ENCODE measurements at regions not wholly inside any gene's neighbourhood (a gene's known extent, or its start where the extent isn't known, plus 50 kb on each side); places are given as distances from the start of the nearest gene placed in this dataset.

DNA sequence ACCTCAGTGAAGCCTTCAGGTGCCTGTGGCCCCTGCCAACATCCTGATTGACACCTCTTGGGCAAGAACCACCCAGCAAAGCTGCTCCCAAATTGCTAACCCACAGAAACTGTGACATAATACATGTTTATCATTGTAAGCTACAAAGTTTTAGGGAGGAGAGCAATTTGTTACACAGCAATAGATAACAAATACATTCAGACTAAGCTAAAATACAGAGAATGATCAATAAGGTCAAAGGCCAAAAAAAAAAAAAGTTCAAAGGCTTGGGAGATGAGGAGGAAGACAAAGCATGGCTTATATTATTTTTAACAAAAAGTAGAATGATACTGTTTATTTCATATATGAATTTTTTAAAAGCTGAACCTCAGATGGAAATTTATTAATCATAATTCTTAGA lies 105.9 kb downstream of the ID4 start:
- Histone ChIP-seq H3K9me2 (replicated peaks; ENCODE audit: low read depth, low read length) (no peaks in the 10 kb centered on the region), H3K4me2 (ENCODE audit: low read depth, low read length, poor library complexity, severe bottlenecking) (no peak overlapping the region), H3K4me3 (ENCODE audit: low read length, poor library complexity, severe bottlenecking) (no peak overlapping the region), H3K36me3 (ENCODE audit: insufficient read depth, low read length) (no peaks in the 10 kb centered on the region), H3K27me3 (ENCODE audit: insufficient read depth, low read length, poor library complexity, severe bottlenecking) (no peaks in the 10 kb centered on the region), H3K79me2 (ENCODE audit: insufficient read depth, low read length) (no peaks in the 10 kb centered on the region), H2AFZ (ENCODE audit: low read length) (no peak overlapping the region), H3K9ac (ENCODE audit: low read depth, low read length, poor library complexity, severe bottlenecking) (no peak overlapping the region), H3K4me1 (ENCODE audit: insufficient read depth, low read length, poor library complexity, severe bottlenecking) (no peaks in the 10 kb centered on the region), H4K20me1 (ENCODE audit: insufficient read depth, low read length, poor library complexity, severe bottlenecking) (no peaks in the 10 kb centered on the region), H3K9me3 (ENCODE audit: insufficient read depth, low read depth, low read length) (no peaks in the 10 kb centered on the region), H3F3A (ENCODE audit: low read depth) (no peaks in the 10 kb centered on the region)
- TF ChIP-seq EZH2phosphoT487 (IDR thresholded peaks at IDR 0.05; ENCODE audit: borderline replicate concordance) = no peak
- TF ChIP-seq, protein P1, sequence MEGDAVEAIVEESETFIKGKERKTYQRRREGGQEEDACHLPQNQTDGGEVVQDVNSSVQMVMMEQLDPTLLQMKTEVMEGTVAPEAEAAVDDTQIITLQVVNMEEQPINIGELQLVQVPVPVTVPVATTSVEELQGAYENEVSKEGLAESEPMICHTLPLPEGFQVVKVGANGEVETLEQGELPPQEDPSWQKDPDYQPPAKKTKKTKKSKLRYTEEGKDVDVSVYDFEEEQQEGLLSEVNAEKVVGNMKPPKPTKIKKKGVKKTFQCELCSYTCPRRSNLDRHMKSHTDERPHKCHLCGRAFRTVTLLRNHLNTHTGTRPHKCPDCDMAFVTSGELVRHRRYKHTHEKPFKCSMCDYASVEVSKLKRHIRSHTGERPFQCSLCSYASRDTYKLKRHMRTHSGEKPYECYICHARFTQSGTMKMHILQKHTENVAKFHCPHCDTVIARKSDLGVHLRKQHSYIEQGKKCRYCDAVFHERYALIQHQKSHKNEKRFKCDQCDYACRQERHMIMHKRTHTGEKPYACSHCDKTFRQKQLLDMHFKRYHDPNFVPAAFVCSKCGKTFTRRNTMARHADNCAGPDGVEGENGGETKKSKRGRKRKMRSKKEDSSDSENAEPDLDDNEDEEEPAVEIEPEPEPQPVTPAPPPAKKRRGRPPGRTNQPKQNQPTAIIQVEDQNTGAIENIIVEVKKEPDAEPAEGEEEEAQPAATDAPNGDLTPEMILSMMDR (conservative IDR thresholded peaks at IDR 0.05; ENCODE audit: low read length) = no peak

GRCh38 chr6:19945843-19946358 lies 108.7 kb downstream of the ID4 start:
- no peaks in the 10 kb centered on the region for H3K36me3 ChIP-seq (ENCODE audit: insufficient read depth, low read length)
- H2AFZ ChIP-seq (ENCODE audit: low read length) = no peak overlapping the region
- no peaks in the 10 kb centered on the region for H4K20me1 ChIP-seq (ENCODE audit: insufficient read depth, low read length, poor library complexity, severe bottlenecking)
- no peak for TF ChIP-seq EZH2phosphoT487 (IDR thresholded peaks at IDR 0.05; ENCODE audit: borderline replicate concordance)
- TF ChIP-seq, protein P1 (conservative IDR thresholded peaks at IDR 0.05; ENCODE audit: low read length) = no peak
- no peak overlapping the region for H3K4me2 ChIP-seq (ENCODE audit: low read depth, low read length, poor library complexity, severe bottlenecking)
- H3K79me2 ChIP-seq (ENCODE audit: insufficient read depth, low read length) = no peaks in the 10 kb centered on the region
- H3K4me3 ChIP-seq (ENCODE audit: low read length, poor library complexity, severe bottlenecking) = no peak overlapping the region
- no peaks in the 10 kb centered on the region for H3K9me3 ChIP-seq (ENCODE audit: insufficient read depth, low read depth, low read length)
- H3K27me3 ChIP-seq (ENCODE audit: insufficient read depth, low read length, poor library complexity, severe bottlenecking) = no peaks in the 10 kb centered on the region
- H3F3A ChIP-seq (ENCODE audit: low read depth) = no peaks in the 10 kb centered on the region
- no peak overlapping the region for H3K9ac ChIP-seq (ENCODE audit: low read depth, low read length, poor library complexity, severe bottlenecking)
- no peaks in the 10 kb centered on the region for H3K9me2 ChIP-seq (replicated peaks; ENCODE audit: low read depth, low read length)
- H3K4me1 ChIP-seq (ENCODE audit: insufficient read depth, low read length, poor library complexity, severe bottlenecking) = no peaks in the 10 kb centered on the region

GRCh38 chr6:19949155-19949554 lies 112.0 kb downstream of the ID4 start:
- H3K4me1 ChIP-seq (ENCODE audit: insufficient read depth, low read length, poor library complexity, severe bottlenecking) = no peaks in the 10 kb centered on the region
- no peak overlapping the region for H3K4me3 ChIP-seq (ENCODE audit: low read length, poor library complexity, severe bottlenecking)
- no peak for TF ChIP-seq EZH2phosphoT487 (IDR thresholded peaks at IDR 0.05; ENCODE audit: borderline replicate concordance)
- TF ChIP-seq, protein P1 (conservative IDR thresholded peaks at IDR 0.05; ENCODE audit: low read length) = no peak
- no peaks in the 10 kb centered on the region for H4K20me1 ChIP-seq (ENCODE audit: insufficient read depth, low read length, poor library complexity, severe bottlenecking)
- H3K9ac ChIP-seq (ENCODE audit: low read depth, low read length, poor library complexity, severe bottlenecking) = no peak overlapping the region
- H2AFZ ChIP-seq (ENCODE audit: low read length) = no peak overlapping the region
- H3K9me3 ChIP-seq (ENCODE audit: insufficient read depth, low read depth, low read length) = no peaks in the 10 kb centered on the region
- H3K27me3 ChIP-seq (ENCODE audit: insufficient read depth, low read length, poor library complexity, severe bottlenecking) = no peaks in the 10 kb centered on the region
- no peaks in the 10 kb centered on the region for H3K9me2 ChIP-seq (replicated peaks; ENCODE audit: low read depth, low read length)
- H3K36me3 ChIP-seq (ENCODE audit: insufficient read depth, low read length) = no peaks in the 10 kb centered on the region
- H3F3A ChIP-seq (ENCODE audit: low read depth) = no peaks in the 10 kb centered on the region
- no peak overlapping the region for H3K4me2 ChIP-seq (ENCODE audit: low read depth, low read length, poor library complexity, severe bottlenecking)
- H3K79me2 ChIP-seq (ENCODE audit: insufficient read depth, low read length) = no peaks in the 10 kb centered on the region
